AML-193 (cell line): ENCODE measurements at regions not wholly inside any gene's neighbourhood (a gene's known extent, or its start where the extent isn't known, plus 50 kb on each side); places are given as distances from the start of the nearest gene placed in this dataset.
"Not testable (repeated sequence)": the region's sequence is repeated elsewhere in the genome, so short reads cannot be mapped to it uniquely, and the experiment has no call there.

Experiments used
- DNase-seq, 2 experiments: peaks; one replicate each; lab custom pipeline; 2025; lab: John Stamatoyannopoulos, UW

DNA sequence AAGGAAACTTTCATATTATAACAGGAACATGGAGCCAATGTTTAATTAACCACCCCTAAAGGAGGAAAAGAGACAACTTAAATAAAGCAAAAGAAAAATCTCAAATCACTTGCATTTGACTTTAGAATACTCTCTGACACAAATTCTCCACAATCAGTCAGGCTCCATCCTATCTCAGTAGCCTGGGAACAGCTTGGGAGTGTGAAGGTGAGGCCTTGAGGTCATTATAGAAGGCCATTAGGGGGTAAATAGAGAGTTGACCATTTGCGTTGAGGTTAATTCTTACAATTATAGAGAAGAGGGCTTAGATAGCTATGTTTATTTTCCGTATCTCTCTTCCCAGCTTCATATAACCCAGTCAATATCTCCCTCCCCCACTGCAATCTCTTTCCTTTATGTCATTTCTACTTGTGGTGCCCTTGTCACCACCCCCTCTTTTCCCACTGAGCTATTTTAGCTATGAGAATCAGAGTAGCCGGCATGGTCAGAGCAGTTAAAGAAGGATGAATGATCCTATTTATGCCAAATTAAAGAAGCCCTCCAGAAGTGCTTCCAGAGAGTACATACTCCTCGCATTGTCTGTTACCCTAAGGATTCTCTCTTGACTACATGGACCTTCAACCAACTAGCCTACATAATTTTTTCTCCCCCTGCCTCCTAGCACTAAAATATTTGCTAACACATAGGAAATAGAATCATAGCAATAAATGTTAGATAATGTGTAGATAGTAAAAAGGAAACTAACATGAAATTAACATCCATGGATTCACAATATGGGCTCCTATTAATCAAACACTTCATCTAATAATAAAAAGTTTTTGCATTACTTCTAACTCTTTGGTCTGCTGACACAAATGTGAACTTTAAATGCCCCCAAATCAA, 135.2 kb upstream of the KRR1 start:
- no peak for DNase-seq

DNA sequence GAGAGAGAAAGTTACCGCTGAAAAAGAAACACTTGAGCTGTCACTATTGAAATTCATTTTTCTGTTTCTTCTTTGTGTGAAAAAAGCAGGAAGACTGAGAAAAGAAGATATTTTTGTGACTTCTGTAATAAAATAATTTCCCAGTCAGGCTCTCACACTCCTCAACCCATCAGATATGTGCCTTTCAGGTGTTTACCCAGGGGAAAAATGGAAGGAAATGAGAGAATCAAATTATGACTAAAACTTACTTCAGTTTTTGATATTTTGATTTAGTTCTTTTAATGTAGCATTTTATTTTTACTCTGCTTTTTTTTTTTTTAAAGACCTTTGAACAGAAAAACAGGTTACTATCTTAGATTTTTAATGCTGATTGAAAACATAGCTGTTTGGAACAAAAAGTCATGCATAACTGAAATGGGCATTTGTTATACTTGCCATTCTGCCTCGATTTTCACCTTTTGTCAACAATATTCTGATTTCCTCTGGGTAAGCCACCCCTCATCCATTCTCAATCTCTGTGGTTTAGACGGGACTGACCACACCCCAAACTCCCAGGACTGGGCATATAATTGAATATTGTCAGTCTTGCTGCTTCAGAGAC, 133.2 kb upstream of the KRR1 start:
- no peak for DNase-seq

DNA sequence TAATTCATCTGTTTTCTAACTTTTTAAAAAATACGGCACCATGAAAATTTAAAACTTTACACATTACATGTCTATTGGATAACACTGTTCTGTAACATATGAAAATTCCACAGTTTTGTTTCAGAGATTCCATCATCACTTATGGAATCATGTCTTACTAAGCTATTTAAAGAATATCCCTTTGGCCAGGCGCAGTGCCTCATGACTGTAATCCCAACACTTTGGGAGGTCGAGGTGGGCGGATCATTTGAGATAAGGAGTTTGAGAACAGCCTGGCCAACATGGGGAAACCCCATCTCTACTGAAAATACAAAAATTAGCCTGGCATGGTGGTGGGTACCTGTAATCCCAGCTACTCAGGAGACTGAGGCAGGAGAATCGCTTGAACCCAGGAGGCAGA, 131.7 kb upstream of the KRR1 start:
- DNase-seq = not testable (repeated sequence)

- no peak for DNase-seq
Measured at GRCh38 chr12:75642226-75642625, 130.8 kb upstream of the KRR1 start.

- DNase-seq = peak; percentile 89 to 91
Measured at GRCh38 chr12:75641031-75641780, 129.8 kb upstream of the KRR1 start.

DNA sequence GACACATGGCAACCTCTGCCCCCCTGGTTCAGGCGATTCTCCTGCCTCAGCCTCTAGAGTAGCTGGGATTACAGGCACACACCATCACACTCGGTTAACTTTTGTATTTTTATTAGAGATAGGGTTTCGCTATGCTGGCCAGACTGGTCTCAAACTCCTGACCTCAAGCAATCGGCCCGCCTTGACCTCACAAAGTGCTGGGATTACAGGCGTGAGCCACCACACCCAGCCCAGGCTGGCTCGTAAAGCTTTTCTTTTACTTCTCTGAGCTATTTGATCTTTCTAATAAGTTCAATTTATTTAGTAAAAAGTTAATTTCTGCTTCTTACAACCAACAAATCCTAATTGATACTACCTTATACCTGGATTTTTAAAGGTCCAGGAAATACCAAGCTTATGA, 127.4 kb upstream of the KRR1 start:
- DNase-seq = no peak

DNA sequence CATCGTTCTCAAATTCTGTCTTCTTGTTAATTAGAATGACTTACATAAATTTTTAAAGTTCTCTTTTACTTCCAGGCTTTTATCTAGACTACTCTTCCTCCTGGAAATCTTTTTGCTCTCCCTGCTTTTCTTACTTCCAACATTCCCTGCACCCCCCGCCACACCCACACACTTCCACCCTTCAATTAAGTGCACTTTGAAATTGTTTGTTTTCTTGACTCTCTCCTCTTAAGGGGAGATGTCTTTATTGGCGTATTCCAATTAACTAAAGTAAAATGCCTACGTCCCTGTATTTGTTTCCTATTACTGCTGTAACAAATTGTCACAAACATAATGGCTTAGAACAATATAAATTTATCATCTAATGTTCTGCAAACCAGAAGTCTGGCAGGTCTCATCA, 125.2 kb upstream of the KRR1 start:
- no peak for DNase-seq

- peak; percentile 10 to 21 for DNase-seq
Measured at GRCh38 chr12:75635606-75636444, 124.4 kb upstream of the KRR1 start.

DNA sequence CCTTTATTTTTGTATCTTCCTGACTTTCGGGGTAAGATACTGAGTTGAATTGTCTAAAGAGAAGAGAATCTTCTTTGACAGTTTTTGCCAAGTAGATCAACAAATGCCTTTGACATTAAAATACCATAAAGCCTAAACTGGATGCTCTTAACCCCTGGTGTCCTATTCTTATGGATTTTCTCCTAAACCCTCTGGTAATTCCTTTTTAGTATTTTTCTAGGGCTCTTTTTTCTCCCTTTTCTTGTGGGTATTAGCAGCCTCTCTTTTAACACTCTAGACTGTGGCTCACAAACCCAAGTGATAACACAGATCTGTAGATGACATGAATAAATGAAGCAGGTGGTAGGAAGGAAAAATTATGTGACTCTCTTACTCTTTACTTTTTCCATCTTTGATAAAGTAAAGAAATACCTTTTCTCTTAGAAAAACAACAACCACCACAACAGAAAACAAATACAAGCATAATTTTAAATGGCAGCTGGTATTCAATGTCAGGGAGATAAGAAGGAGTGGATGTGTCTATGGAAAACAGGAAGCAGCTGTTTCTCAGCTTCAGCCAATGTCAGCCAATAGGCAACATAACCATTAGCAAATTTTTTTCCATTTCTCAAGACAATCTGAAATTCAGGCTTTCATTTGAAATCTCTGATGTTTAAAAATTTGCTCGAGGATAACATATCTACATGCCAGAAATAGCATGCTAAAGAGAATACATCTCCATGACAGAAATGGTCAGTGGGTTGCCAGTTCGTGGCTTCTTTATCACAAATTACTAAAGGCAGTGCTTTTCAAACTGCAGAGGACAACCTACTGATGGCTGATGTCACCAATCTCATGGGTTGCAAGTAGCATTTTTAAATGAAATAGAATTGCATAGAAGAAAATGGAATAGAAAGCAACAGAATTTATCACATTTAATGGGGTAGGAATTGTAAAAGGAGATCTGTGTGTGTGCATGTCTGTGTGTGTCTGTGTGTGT, 123.1 kb upstream of the KRR1 start:
- DNase-seq = no peak

- DNase-seq = no peak
Measured at GRCh38 chr12:75633789-75634188, 122.4 kb upstream of the KRR1 start.

DNA sequence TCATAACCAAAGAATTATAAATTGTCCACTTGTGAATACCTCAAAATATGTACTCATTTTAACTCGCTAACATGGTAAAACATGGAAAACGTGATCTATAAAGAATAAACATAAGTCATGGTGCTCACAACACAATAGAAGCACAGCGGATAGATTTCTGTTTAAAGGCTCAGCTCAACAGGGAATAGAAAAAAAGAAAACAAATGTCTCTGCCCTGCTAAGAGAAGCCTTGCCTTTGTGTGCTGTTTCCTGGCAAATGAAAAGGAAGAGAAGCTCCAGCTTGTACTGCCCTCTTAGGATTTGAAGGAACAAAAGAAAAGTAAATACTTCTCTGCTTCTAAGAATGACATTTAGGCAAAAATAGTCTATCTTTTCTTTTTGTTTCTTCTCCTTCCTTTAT, 121.0 kb upstream of the KRR1 start:
- DNase-seq = no peak

DNA sequence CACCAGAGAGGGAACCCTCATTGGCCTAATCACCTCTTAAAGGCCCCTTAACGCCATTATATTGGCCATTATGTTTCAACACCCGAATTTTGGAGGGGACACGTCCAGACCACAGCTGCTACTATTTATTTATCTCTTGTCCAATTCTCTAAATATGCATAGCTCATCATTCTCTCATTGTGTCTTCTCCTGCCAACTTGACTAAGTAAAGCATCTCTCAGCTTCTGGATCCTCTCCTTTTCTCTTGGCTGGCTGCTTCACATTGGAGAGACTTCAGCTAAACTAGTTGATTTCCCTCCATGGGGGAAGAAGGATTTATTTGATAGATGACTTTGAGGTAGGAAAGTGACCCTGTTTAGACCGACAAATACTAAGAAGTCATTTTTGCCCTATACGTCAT, 120.4 kb upstream of the KRR1 start:
- no peak for DNase-seq

GRCh38 chr12:75630091-75630490, 118.7 kb upstream of the KRR1 start:
- no peak for DNase-seq

GRCh38 chr12:75628916-75629315, 117.5 kb upstream of the KRR1 start:
- no peak for DNase-seq

- DNase-seq = no peak
Measured at GRCh38 chr12:75628511-75628910, 117.1 kb upstream of the KRR1 start.

GRCh38 chr12:75623631-75624154, 112.3 kb upstream of the KRR1 start:
- peak; percentile 8 to 10 for DNase-seq

- no peak for DNase-seq
Measured at GRCh38 chr12:75622492-75622891, 111.1 kb upstream of the KRR1 start.

- not testable (repeated sequence) for DNase-seq
Measured at GRCh38 chr12:75614396-75614795, 103.0 kb upstream of the KRR1 start.

GRCh38 chr12:75613981-75614380, 102.6 kb upstream of the KRR1 start:
- no peak for DNase-seq

- DNase-seq = no peak
Measured at GRCh38 chr12:75611041-75611440, 99.6 kb upstream of the KRR1 start.

DNA sequence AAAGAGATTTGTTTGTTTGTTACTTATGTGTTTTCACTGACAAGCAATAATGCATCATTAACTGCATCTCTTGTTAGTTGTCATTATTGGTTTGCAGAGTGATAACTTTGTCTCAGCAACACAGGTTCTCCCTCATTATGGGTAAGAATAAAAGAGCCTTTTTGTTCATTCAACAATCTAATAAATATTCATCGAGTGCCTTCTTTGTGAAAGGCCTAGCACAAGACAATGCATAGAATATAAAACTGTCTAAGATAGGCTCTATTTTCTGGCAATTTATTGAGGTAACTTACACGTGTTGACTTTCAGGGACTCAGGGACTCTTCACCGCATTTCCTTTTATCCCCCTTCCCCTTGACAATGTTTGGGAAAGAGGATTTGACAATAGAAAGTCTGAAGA, 95.5 kb upstream of the KRR1 start:
- DNase-seq = no peak
